K562 (cell line): ENCODE measurements at regions not wholly inside any gene's neighbourhood (a gene's known extent, or its start where the extent isn't known, plus 50 kb on each side); places are given as distances from the start of the nearest gene placed in this dataset.

Experiments
- CBFB ChIP-seq: sonication (generic); formaldehyde crosslinking; IDR thresholded peaks from 2 replicates; pipeline ENCODE4 v1.4.0; 2020; ENCODE audit warnings: mild to moderate bottlenecking, missing genetic modification reagents
- EP300 ChIP-seq: IDR thresholded peaks from 2 replicates; pipeline ENCODE4 v1.6.1; 2012; ENCODE audit warnings: low read length, improper control_type of control experiment
- HOXB6 ChIP-seq: fragments of 250-450 bp; sonication (Bioruptor Pico); IDR thresholded peaks from 2 replicates; pipeline ENCODE4 v1.5.1; 2022; ENCODE audit warnings: mild to moderate bottlenecking, borderline replicate concordance
- PHF21A ChIP-seq: fragments of 450-650 bp; IDR thresholded peaks from 2 replicates; pipeline ENCODE4 v1.6.1; 2017; ENCODE audit warnings: low read depth, borderline replicate concordance
- POLR2A ChIP-seq: fragments of 450-650 bp; conservative IDR thresholded peaks from 2 replicates; pipeline ENCODE4 v1.6.1; 2016
- PRMT5 ChIP-seq: sonication (generic); formaldehyde crosslinking; IDR thresholded peaks from 2 replicates; pipeline ENCODE4 v1.5.0; 2020; ENCODE audit warnings: missing genetic modification reagents
- SAFB2 ChIP-seq: fragments of 200-400 bp; formaldehyde crosslinking; IDR thresholded peaks from 2 replicates; pipeline ENCODE4 v1.6.1; 2018; ENCODE audit warnings: borderline replicate concordance, low read length, low read depth, moderate library complexity; ENCODE audit not compliant: severe bottlenecking
- SMAD4 ChIP-seq: fragments of 250-450 bp; sonication (Bioruptor Pico); conservative IDR thresholded peaks from 2 replicates; pipeline ENCODE4 v1.8.0; 2021; ENCODE audit warnings: inconsistent platforms, mild to moderate bottlenecking, moderate library complexity
- SMARCE1 ChIP-seq: fragments of 450-650 bp; IDR thresholded peaks from 2 replicates; pipeline ENCODE4 v1.7.1; 2016; ENCODE audit warnings: mild to moderate bottlenecking
- TCF3 ChIP-seq: sonication (generic); formaldehyde crosslinking; IDR thresholded peaks from 2 replicates; pipeline ENCODE4 v1.4.0; 2020; ENCODE audit warnings: mild to moderate bottlenecking, missing genetic modification reagents
- TEAD4 ChIP-seq, 2 experiments: sonication (generic) in 1 of 2; formaldehyde crosslinking in 1 of 2; IDR thresholded peaks; 2 replicates each; pipeline versions ENCODE4 v1.6.1 to v1.8.0; 2012 to 2022; ENCODE audit warnings: borderline replicate concordance in 1 of 2, inconsistent platforms in 1 of 2, low read length in 1 of 2, mild to moderate bottlenecking in 1 of 2, missing genetic modification reagents in 1 of 2
- TFAM ChIP-seq: fragments of 250-450 bp; sonication (Bioruptor Pico); conservative IDR thresholded peaks from 2 replicates; pipeline ENCODE4 v1.5.0; 2021; ENCODE audit warnings: mild to moderate bottlenecking, moderate library complexity
- ZBTB34 ChIP-seq: fragments of 250-450 bp; sonication (Bioruptor Pico); IDR thresholded peaks from 2 replicates; pipeline ENCODE4 v1.8.0; 2021; ENCODE audit warnings: mild to moderate bottlenecking, moderate library complexity
- ZNF217 ChIP-seq: sonication (generic); formaldehyde crosslinking; IDR thresholded peaks from 2 replicates; pipeline ENCODE4 v1.8.0; 2022; ENCODE audit warnings: mild to moderate bottlenecking, missing genetic modification reagents
- ZNF431 ChIP-seq: sonication (generic); formaldehyde crosslinking; IDR thresholded peaks from 2 replicates; pipeline ENCODE4 v1.8.0; 2022; ENCODE audit warnings: mild to moderate bottlenecking, missing genetic modification reagents
- ZNF445 ChIP-seq: fragments of 250-450 bp; sonication (Bioruptor Pico); IDR thresholded peaks from 2 replicates; pipeline ENCODE4 v1.4.0; 2020; ENCODE audit warnings: low read depth, mild to moderate bottlenecking, moderate library complexity
- ZNF551 ChIP-seq: fragments of 250-450 bp; sonication (Bioruptor Pico); IDR thresholded peaks from 2 replicates; pipeline ENCODE4 v1.5.0; 2021; ENCODE audit warnings: mild to moderate bottlenecking, moderate library complexity
- ZNF77 ChIP-seq: fragments of 250-450 bp; sonication (Bioruptor Pico); IDR thresholded peaks from 2 replicates; pipeline ENCODE4 v1.5.0; 2020
- TF ChIP-seq, protein P1 (sequence below): fragments of 450-650 bp; IDR thresholded peaks from 2 replicates; pipeline ENCODE4 v1.6.1; 2017; ENCODE audit warnings: antibody characterized with exemption, mild to moderate bottlenecking
- TF ChIP-seq, protein P2 (sequence below): sonication (generic); formaldehyde crosslinking; IDR thresholded peaks from 2 replicates; pipeline ENCODE4 v1.8.1; 2023; ENCODE audit warnings: mild to moderate bottlenecking, missing genetic modification reagents
- TF ChIP-seq, protein P3 (sequence below): sonication (generic); formaldehyde crosslinking; IDR thresholded peaks from 2 replicates; pipeline ENCODE4 v1.8.0; 2022; ENCODE audit warnings: missing genetic modification reagents, mild to moderate bottlenecking, moderate library complexity, borderline replicate concordance
- TF ChIP-seq, protein P4 (sequence below): fragments of 250-450 bp; sonication (Bioruptor Pico); IDR thresholded peaks from 2 replicates; pipeline ENCODE4 v1.8.0; 2022; ENCODE audit warnings: inconsistent platforms

- TF ChIP-seq TCF3 (CRISPR knock-in tag) (peak; percentile 87), HOXB6 (CRISPR knock-in tag) (no peak), POLR2A (no peak), PRMT5 (CRISPR knock-in tag) (no peak), ZNF431 (CRISPR knock-in tag) (no peak), ZNF77 (CRISPR knock-in tag) (no peak), ZBTB34 (no peak), ZNF445 (CRISPR knock-in tag) (no peak), ZNF551 (CRISPR knock-in tag) (no peak), SAFB2 (no peak), EP300 (peak; percentile 49), CBFB (no peak), PHF21A (no peak), TFAM (no peak), ZNF217 (no peak), TEAD4 (IDR thresholded peaks at IDR 0.05; ENCODE audit: low read length) (peak; percentile 75), TEAD4 (CRISPR knock-in tag; IDR thresholded peaks at IDR 0.05; ENCODE audit: borderline replicate concordance) (no peak), SMARCE1 (no peak), SMAD4 (peak; percentile 51; the same call in 1 of the 2 replicates)
- TF ChIP-seq, protein P1, sequence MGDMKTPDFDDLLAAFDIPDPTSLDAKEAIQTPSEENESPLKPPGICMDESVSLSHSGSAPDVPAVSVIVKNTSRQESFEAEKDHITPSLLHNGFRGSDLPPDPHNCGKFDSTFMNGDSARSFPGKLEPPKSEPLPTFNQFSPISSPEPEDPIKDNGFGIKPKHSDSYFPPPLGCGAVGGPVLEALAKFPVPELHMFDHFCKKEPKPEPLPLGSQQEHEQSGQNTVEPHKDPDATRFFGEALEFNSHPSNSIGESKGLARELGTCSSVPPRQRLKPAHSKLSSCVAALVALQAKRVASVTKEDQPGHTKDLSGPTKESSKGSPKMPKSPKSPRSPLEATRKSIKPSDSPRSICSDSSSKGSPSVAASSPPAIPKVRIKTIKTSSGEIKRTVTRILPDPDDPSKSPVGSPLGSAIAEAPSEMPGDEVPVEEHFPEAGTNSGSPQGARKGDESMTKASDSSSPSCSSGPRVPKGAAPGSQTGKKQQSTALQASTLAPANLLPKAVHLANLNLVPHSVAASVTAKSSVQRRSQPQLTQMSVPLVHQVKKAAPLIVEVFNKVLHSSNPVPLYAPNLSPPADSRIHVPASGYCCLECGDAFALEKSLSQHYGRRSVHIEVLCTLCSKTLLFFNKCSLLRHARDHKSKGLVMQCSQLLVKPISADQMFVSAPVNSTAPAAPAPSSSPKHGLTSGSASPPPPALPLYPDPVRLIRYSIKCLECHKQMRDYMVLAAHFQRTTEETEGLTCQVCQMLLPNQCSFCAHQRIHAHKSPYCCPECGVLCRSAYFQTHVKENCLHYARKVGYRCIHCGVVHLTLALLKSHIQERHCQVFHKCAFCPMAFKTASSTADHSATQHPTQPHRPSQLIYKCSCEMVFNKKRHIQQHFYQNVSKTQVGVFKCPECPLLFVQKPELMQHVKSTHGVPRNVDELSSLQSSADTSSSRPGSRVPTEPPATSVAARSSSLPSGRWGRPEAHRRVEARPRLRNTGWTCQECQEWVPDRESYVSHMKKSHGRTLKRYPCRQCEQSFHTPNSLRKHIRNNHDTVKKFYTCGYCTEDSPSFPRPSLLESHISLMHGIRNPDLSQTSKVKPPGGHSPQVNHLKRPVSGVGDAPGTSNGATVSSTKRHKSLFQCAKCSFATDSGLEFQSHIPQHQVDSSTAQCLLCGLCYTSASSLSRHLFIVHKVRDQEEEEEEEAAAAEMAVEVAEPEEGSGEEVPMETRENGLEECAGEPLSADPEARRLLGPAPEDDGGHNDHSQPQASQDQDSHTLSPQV, result no peak
- TF ChIP-seq, protein P2, sequence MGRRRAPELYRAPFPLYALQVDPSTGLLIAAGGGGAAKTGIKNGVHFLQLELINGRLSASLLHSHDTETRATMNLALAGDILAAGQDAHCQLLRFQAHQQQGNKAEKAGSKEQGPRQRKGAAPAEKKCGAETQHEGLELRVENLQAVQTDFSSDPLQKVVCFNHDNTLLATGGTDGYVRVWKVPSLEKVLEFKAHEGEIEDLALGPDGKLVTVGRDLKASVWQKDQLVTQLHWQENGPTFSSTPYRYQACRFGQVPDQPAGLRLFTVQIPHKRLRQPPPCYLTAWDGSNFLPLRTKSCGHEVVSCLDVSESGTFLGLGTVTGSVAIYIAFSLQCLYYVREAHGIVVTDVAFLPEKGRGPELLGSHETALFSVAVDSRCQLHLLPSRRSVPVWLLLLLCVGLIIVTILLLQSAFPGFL, result no peak
- TF ChIP-seq, protein P3, sequence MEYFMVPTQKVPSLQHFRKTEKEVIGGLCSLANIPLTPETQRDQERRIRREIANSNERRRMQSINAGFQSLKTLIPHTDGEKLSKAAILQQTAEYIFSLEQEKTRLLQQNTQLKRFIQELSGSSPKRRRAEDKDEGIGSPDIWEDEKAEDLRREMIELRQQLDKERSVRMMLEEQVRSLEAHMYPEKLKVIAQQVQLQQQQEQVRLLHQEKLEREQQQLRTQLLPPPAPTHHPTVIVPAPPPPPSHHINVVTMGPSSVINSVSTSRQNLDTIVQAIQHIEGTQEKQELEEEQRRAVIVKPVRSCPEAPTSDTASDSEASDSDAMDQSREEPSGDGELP, result 0 out of 2 replicates have a peak, but pooled peaks have one; percentile 18
- TF ChIP-seq, protein P4, sequence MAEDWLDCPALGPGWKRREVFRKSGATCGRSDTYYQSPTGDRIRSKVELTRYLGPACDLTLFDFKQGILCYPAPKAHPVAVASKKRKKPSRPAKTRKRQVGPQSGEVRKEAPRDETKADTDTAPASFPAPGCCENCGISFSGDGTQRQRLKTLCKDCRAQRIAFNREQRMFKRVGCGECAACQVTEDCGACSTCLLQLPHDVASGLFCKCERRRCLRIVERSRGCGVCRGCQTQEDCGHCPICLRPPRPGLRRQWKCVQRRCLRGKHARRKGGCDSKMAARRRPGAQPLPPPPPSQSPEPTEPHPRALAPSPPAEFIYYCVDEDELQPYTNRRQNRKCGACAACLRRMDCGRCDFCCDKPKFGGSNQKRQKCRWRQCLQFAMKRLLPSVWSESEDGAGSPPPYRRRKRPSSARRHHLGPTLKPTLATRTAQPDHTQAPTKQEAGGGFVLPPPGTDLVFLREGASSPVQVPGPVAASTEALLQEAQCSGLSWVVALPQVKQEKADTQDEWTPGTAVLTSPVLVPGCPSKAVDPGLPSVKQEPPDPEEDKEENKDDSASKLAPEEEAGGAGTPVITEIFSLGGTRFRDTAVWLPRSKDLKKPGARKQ (CRISPR knock-in tag), result no peak
These were observed 99.6 kb upstream of the ITGB1 start (continued) for GRCh38 chr10:33057620-33058019.
